ENCODE measurements at regions not wholly inside any gene's neighbourhood (a gene's known extent, or its start where the extent isn't known, plus 50 kb on each side); places are given as distances from the start of the nearest gene placed in this dataset.
"Not testable (repeated sequence)": the region's sequence is repeated elsewhere in the genome, so short reads cannot be mapped to it uniquely, and the experiment has no call there.

- Histone ChIP-seq H3K36me3 (no peaks in the 10 kb centered on the region), H3K27ac (no peak overlapping the region), H3K4me1 (no peaks in the 10 kb centered on the region), H3K9me3 (no peaks in the 10 kb centered on the region), H3K4me3 (no peak overlapping the region), H3K27me3 (no peaks in the 10 kb centered on the region), H3K9ac (ENCODE audit: low read depth in 2 of 2, low read length in 2 of 2) (no peak overlapping the region)
- intact Hi-C loops (cut with DNase I) = no loop called here
- no peak for TF ChIP-seq CTCF (IDR thresholded peaks at IDR 0.05)
- no peak for DNase-seq
Observed at GRCh38 chr11:69205743-69206612, 50.2 kb downstream of the SMIM38 start.

- H3K27me3 ChIP-seq; H3K36me3 ChIP-seq; H3K9me3 ChIP-seq; H3K9ac ChIP-seq (ENCODE audit: low read depth in 2 of 2, low read length in 2 of 2); H3K4me1 ChIP-seq; intact Hi-C loops (cut with DNase I); H3K27ac ChIP-seq; DNase-seq; H3K4me3 ChIP-seq: not testable (repeated sequence)
Observed at GRCh38 chr11:69206613-69206965, 50.9 kb downstream of the SMIM38 start.

GRCh38 chr11:69207165-69207889, 51.6 kb downstream of the SMIM38 start:
- no peak for DNase-seq
- H3K27ac ChIP-seq = no peak overlapping the region
- no peak overlapping the region for H3K9ac ChIP-seq (ENCODE audit: low read depth in 2 of 2, low read length in 2 of 2)
- no peak overlapping the region for H3K4me3 ChIP-seq
- no peak for TF ChIP-seq CTCF (IDR thresholded peaks at IDR 0.05)
- H3K27me3 ChIP-seq = no peaks in the 10 kb centered on the region
- no peaks in the 10 kb centered on the region for H3K9me3 ChIP-seq
- H3K36me3 ChIP-seq = no peaks in the 10 kb centered on the region
- no peaks in the 10 kb centered on the region for H3K4me1 ChIP-seq
- intact Hi-C loops (cut with DNase I) = no loop called here

GRCh38 chr11:69208190-69209037, 52.7 kb downstream of the SMIM38 start:
- TF ChIP-seq CTCF (IDR thresholded peaks at IDR 0.05) = no peak
- Histone ChIP-seq H3K27me3 (no peaks in the 10 kb centered on the region), H3K27ac (no peak overlapping the region), H3K36me3 (no peaks in the 10 kb centered on the region), H3K4me3 (no peak overlapping the region), H3K9ac (ENCODE audit: low read depth in 2 of 2, low read length in 2 of 2) (no peak overlapping the region), H3K9me3 (no peaks in the 10 kb centered on the region), H3K4me1 (no peaks in the 10 kb centered on the region)
- intact Hi-C loops (cut with DNase I) = no loop called here
- DNase-seq = no peak

GRCh38 chr11:69209038-69209350, 53.3 kb downstream of the SMIM38 start:
- H3K4me3 ChIP-seq = no peak overlapping the region
- intact Hi-C loops (cut with DNase I) = no loop called here

More at GRCh38 chr11:69209038-69209350, 53.3 kb downstream of the SMIM38 start:
- no peaks in the 10 kb centered on the region for H3K4me1 ChIP-seq
- no peak overlapping the region for H3K9ac ChIP-seq (ENCODE audit: low read depth in 2 of 2, low read length in 2 of 2)
- DNase-seq = no peak
- TF ChIP-seq CTCF (IDR thresholded peaks at IDR 0.05) = no peak
- no peaks in the 10 kb centered on the region for H3K27me3 ChIP-seq
- no peaks in the 10 kb centered on the region for H3K9me3 ChIP-seq
- H3K27ac ChIP-seq = no peak overlapping the region
- no peaks in the 10 kb centered on the region for H3K36me3 ChIP-seq

Measured in colonic mucosa (tissue), 4 donors.